WI38 (cell line): ENCODE measurements at regions not wholly inside any gene's neighbourhood (a gene's known extent, or its start where the extent isn't known, plus 50 kb on each side); places are given as distances from the start of the nearest gene placed in this dataset.

Experiments used
- H3K4me3 ChIP-seq: 2 replicates; pipeline ENCODE4 v1.5.1; 2011; ENCODE audit warnings: low read depth, mild to moderate bottlenecking, control low read depth, low read length
- TF ChIP-seq, protein P1 (sequence below): IDR thresholded peaks from 2 replicates; pipeline ENCODE4 v1.5.1; 2012; ENCODE audit warnings: low read depth, mild to moderate bottlenecking, control low read depth, low read length

DNA sequence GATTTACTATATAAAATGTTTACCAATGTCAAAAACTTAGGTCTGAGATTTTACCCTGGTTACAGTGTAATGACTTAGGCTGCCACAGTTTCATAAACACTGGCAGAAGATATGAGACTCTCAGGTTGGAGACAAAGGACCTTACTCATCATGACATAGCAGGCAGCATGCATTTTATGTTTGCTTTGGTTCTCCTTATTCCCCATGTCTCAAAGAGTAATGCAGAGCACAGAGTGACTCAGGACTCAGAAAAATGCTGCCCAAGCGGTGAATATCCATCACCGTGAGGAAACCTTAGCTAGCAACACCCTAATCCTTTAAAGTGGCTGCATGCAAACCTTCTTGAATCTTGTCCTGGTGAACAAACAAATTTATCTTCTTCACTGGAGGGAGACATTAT, 112.1 kb upstream of the EYS start:
- H3K4me3 ChIP-seq: no peak overlapping the region
- TF ChIP-seq, protein P1, sequence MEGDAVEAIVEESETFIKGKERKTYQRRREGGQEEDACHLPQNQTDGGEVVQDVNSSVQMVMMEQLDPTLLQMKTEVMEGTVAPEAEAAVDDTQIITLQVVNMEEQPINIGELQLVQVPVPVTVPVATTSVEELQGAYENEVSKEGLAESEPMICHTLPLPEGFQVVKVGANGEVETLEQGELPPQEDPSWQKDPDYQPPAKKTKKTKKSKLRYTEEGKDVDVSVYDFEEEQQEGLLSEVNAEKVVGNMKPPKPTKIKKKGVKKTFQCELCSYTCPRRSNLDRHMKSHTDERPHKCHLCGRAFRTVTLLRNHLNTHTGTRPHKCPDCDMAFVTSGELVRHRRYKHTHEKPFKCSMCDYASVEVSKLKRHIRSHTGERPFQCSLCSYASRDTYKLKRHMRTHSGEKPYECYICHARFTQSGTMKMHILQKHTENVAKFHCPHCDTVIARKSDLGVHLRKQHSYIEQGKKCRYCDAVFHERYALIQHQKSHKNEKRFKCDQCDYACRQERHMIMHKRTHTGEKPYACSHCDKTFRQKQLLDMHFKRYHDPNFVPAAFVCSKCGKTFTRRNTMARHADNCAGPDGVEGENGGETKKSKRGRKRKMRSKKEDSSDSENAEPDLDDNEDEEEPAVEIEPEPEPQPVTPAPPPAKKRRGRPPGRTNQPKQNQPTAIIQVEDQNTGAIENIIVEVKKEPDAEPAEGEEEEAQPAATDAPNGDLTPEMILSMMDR: no peak

DNA sequence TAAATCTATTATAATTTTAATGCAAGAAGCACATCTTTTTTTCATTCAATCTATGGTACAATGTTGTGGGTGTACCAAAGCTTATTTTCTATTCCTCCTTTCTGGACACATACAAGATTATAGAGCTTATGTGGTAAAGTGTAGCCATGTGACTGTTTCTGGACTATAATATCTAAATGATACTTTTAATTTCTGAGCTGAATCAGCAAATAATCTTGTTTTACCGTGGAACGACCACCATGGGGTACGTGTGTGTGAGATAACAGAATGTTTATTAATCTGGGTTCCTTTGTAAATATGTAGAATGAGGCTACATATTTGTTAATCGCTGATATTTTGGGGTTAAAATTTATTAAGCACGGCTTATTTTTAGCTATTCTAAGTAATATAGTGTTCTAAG, 111.5 kb upstream of the EYS start:
- TF ChIP-seq, protein P1: no peak
- H3K4me3 ChIP-seq: no peak overlapping the region

DNA sequence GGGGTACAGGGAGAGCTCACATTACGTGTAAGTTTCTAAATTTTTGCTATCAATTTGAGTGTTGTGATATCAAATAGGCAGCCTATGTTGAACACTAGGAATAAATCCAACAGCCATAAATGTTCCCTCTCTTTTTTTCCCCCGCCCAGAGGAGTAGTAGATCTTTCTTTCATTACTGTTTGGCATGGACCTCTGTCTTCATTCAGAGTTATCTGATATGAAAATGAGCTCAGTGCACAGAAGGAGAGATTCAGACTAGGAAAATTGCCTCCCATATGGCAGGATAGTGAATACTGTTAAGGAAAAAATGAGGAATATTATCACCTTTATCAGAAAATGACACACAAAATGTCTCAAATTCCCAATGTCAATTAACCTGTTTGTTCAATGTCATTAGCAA, 110.0 kb upstream of the EYS start:
- TF ChIP-seq, protein P1: no peak
- H3K4me3 ChIP-seq: no peak overlapping the region

- H3K4me3 ChIP-seq: no peak overlapping the region
- TF ChIP-seq, protein P1: no peak
These were observed 107.0 kb upstream of the EYS start for GRCh38 chr6:65814071-65814470.

DNA sequence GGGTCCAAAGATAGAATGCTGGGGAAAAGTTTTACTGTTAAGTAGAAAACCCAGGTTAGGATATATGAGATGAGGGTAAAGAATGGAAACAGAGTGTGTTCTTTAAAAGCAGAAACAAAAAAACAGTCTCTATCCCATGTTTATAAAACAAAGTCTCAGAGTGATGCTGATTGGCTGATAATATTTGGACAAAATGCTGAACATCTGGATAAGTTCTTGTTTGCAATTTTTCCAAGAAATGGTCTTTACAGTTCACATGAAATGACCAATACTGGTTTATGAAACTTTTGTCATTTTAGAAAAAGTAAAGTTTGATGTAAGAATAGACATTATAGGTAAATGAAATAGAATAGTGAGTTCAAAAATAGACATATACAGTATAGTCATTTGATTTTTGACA, 96.2 kb upstream of the EYS start:
- H3K4me3 ChIP-seq: no peak overlapping the region
- TF ChIP-seq, protein P1: no peak

GRCh38 chr6:65799389-65799788, 92.4 kb upstream of the EYS start:
- no peak overlapping the region for H3K4me3 ChIP-seq
- TF ChIP-seq, protein P1: no peak

GRCh38 chr6:65798280-65799014, 91.4 kb upstream of the EYS start:
- TF ChIP-seq, protein P1: no peak

More at GRCh38 chr6:65798280-65799014, 91.4 kb upstream of the EYS start:
- H3K4me3 ChIP-seq: no peak overlapping the region
